ENCODE measurements at regions not wholly inside any gene's neighbourhood (a gene's known extent, or its start where the extent isn't known, plus 50 kb on each side); places are given as distances from the start of the nearest gene placed in this dataset.

DNA sequence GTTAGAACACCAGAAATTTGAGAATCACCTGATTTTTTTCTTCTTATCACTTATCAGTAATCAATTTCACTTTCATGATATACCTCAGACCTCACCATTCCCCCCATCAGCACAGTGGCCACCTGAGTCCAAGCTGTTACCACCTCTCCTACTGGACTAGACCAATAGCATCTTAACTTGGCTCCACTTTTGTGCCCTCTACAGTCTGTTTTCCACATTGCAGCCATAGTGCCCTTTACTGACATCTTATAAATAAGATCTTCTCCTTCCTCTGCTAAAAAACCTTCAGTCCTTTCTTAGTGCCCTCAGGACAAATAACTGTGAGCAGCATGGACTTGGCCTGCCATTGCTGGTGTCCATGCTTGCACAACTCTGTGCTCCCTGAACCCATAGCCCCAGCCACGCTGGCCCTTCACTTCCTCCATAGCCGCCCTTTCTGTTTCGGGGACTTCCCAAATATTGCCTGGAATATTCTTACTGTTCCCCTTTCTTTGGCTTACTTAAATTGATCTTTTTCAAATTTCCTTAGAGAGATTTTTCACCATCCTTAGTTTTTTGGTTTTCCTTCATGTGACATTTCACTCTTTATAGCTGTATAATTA is 380.8 kb downstream of the LMO7 start:
- H3K4me3 ChIP-seq (ENCODE audit: insufficient read depth, low read depth, low read length), result no peak overlapping the region
- H3K4me3 Mint-ChIP-seq (ENCODE audit: unreplicated experiment), result no peak overlapping the region
- H3K27ac ChIP-seq (ENCODE audit: low read depth, low read length), result no peak overlapping the region
- no peaks in the 10 kb centered on the region for H3K27me3 Mint-ChIP-seq (ENCODE audit: low read depth, unreplicated experiment)
- H2AFZ ChIP-seq (ENCODE audit: low read depth, low read length), result no peak overlapping the region
- H3K9me3 Mint-ChIP-seq (ENCODE audit: unreplicated experiment), result peaks cover 2% of the 10 kb centered on the region
- peaks cover 16% of the 10 kb centered on the region for H3K4me1 ChIP-seq (ENCODE audit: insufficient read depth, low read length)
- no peaks in the 10 kb centered on the region for H3K27me3 ChIP-seq (ENCODE audit: insufficient read depth, low read length)
- no peak for FAIRE-seq
- H3K4me2 ChIP-seq (ENCODE audit: low read length), result no peak overlapping the region
- no peak overlapping the region for H3K27ac Mint-ChIP-seq (ENCODE audit: unreplicated experiment)
- TF ChIP-seq EZH2 (IDR thresholded peaks at IDR 0.05; ENCODE audit: insufficient read depth, low read length), result no peak
- TF ChIP-seq, protein P1, sequence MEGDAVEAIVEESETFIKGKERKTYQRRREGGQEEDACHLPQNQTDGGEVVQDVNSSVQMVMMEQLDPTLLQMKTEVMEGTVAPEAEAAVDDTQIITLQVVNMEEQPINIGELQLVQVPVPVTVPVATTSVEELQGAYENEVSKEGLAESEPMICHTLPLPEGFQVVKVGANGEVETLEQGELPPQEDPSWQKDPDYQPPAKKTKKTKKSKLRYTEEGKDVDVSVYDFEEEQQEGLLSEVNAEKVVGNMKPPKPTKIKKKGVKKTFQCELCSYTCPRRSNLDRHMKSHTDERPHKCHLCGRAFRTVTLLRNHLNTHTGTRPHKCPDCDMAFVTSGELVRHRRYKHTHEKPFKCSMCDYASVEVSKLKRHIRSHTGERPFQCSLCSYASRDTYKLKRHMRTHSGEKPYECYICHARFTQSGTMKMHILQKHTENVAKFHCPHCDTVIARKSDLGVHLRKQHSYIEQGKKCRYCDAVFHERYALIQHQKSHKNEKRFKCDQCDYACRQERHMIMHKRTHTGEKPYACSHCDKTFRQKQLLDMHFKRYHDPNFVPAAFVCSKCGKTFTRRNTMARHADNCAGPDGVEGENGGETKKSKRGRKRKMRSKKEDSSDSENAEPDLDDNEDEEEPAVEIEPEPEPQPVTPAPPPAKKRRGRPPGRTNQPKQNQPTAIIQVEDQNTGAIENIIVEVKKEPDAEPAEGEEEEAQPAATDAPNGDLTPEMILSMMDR (IDR thresholded peaks at IDR 0.05; ENCODE audit: insufficient read depth, low read depth, low read length), result peak; percentile 35
- no peak overlapping the region for H3K9ac ChIP-seq (ENCODE audit: low read length)
- H3K9me3 ChIP-seq (ENCODE audit: insufficient read depth, low read depth, low read length), result no peaks in the 10 kb centered on the region
- H3K79me2 ChIP-seq (ENCODE audit: insufficient read depth, low read length), result no peaks in the 10 kb centered on the region
- H3K36me3 ChIP-seq (ENCODE audit: insufficient read depth, low read length), result no peaks in the 10 kb centered on the region
- DNase-seq (ENCODE audit: low read depth), result no peak
- no peaks in the 10 kb centered on the region for H4K20me1 ChIP-seq (ENCODE audit: insufficient read depth, low read length)
- no peaks in the 10 kb centered on the region for H3K36me3 Mint-ChIP-seq (ENCODE audit: low read depth, unreplicated experiment)
- peaks cover 28% of the 10 kb centered on the region for H3K4me1 Mint-ChIP-seq (ENCODE audit: low read depth, unreplicated experiment)

DNA sequence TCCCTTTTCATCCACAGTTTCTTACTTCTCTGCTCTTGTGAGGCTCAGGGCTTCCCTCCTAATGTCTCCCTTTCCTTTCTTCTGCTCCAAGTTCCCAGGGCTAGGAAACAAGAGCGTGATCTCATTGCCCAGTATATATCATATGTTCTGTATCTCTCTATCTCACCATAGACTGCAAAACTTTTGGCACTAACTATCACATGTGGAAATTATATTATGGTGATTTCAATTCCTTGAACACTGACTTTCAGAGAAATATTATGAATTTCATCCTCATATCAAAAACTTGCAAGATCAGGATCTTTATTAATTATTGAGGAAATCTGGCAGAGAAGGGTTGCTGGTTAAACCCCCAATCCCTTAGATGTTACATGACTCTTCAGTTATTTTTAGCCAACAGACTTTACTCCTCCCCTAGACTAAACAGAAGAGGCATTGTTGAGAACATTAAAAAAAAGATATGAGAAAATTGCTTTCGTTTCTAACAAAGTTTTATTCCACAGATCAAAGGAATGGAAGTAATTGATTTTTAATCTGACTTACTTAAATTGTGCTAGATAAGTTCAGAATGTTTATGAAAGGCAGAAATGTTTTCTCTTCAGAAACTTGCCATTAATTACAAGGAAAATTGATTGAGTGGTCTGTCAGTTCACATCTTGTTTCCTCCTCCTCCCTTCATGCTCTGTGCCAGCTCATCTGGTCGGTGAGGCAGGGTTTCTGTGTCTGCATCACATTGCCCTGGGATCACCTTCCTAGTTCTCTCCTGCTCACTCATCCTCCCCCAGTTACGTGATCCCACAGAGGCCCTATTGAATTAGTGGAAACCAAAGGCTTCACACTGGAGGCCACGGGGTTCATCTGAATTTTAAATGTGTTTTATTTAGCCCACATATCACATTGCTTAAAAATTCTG is 378.5 kb downstream of the LMO7 start:
- DNase-seq (ENCODE audit: low read depth) (peak; percentile 63), FAIRE-seq (peak; percentile 66)
- Histone ChIP-seq H3K27ac (ENCODE audit: low read depth, low read length) (peak overlapping the region; percentile 66), H3K4me2 (ENCODE audit: low read length) (peak overlapping the region; percentile 75), H3K9ac (ENCODE audit: low read length) (peak overlapping the region; percentile 53), H3K36me3 (ENCODE audit: insufficient read depth, low read length) (no peaks in the 10 kb centered on the region), H2AFZ (ENCODE audit: low read depth, low read length) (peak overlapping the region; percentile 40), H3K9me3 (ENCODE audit: insufficient read depth, low read depth, low read length) (no peaks in the 10 kb centered on the region), H4K20me1 (ENCODE audit: insufficient read depth, low read length) (no peaks in the 10 kb centered on the region), H3K79me2 (ENCODE audit: insufficient read depth, low read length) (no peaks in the 10 kb centered on the region), H3K27me3 (ENCODE audit: insufficient read depth, low read length) (no peaks in the 10 kb centered on the region), H3K4me3 (ENCODE audit: insufficient read depth, low read depth, low read length) (no peak overlapping the region), H3K4me1 (ENCODE audit: insufficient read depth, low read length) (peaks cover 19% of the 10 kb centered on the region)
- no peaks in the 10 kb centered on the region for H3K36me3 Mint-ChIP-seq (ENCODE audit: low read depth, unreplicated experiment)
- peaks cover 2% of the 10 kb centered on the region for H3K9me3 Mint-ChIP-seq (ENCODE audit: unreplicated experiment)
- TF ChIP-seq EZH2 (IDR thresholded peaks at IDR 0.05; ENCODE audit: insufficient read depth, low read length), result no peak
- TF ChIP-seq, protein P1 (IDR thresholded peaks at IDR 0.05; ENCODE audit: insufficient read depth, low read depth, low read length), result no peak
- H3K4me1 Mint-ChIP-seq (ENCODE audit: low read depth, unreplicated experiment), result peaks cover 33% of the 10 kb centered on the region
- H3K27ac Mint-ChIP-seq (ENCODE audit: unreplicated experiment), result peak overlapping the region; percentile 87
- H3K4me3 Mint-ChIP-seq (ENCODE audit: unreplicated experiment), result peak overlapping the region; percentile 42
- H3K27me3 Mint-ChIP-seq (ENCODE audit: low read depth, unreplicated experiment), result no peaks in the 10 kb centered on the region
